ENCODE measurements at regions not wholly inside any gene's neighbourhood (a gene's known extent, or its start where the extent isn't known, plus 50 kb on each side); places are given as distances from the start of the nearest gene placed in this dataset.
A peak's percentile ranks its signal among the peaks of the same experiment; 100 is the strongest.

DNA sequence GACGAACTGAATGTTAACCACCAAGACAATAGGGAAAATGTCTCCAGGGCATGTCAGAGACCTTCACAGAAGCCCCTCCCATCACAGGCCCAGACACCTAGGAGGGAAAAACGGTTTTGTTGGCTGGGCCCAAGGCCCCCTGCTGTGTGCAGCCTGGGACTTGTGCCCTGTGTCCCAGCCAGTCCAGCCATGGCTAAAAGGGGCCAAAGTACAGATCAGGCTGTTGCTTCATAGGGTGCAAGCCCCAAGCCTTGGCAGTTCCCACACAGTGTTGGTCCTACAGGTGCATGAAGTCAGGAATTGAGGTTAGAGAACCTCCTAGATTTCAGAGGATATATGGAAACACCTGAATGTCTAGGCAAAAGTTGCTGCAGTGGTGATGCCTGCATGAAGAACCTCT is 428.7 kb downstream of the SUCLA2 start:
- no peak overlapping the region for H3K27ac Mint-ChIP-seq
- peaks cover 3% of the 10 kb centered on the region for H3K36me3 Mint-ChIP-seq (ENCODE audit: insufficient read depth)
- no peak overlapping the region for H3K4me3 Mint-ChIP-seq (ENCODE audit: low read depth)
- DNase-seq (ENCODE audit: low spot score, unreplicated experiment), result no peak
- TF ChIP-seq, protein P1, sequence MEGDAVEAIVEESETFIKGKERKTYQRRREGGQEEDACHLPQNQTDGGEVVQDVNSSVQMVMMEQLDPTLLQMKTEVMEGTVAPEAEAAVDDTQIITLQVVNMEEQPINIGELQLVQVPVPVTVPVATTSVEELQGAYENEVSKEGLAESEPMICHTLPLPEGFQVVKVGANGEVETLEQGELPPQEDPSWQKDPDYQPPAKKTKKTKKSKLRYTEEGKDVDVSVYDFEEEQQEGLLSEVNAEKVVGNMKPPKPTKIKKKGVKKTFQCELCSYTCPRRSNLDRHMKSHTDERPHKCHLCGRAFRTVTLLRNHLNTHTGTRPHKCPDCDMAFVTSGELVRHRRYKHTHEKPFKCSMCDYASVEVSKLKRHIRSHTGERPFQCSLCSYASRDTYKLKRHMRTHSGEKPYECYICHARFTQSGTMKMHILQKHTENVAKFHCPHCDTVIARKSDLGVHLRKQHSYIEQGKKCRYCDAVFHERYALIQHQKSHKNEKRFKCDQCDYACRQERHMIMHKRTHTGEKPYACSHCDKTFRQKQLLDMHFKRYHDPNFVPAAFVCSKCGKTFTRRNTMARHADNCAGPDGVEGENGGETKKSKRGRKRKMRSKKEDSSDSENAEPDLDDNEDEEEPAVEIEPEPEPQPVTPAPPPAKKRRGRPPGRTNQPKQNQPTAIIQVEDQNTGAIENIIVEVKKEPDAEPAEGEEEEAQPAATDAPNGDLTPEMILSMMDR (IDR thresholded peaks at IDR 0.05; ENCODE audit: unreplicated experiment), result no peak
- peaks cover 44% of the 10 kb centered on the region for H3K9me3 Mint-ChIP-seq (ENCODE audit: low read depth)
- H3K27me3 Mint-ChIP-seq, result no peaks in the 10 kb centered on the region
- H3K4me1 Mint-ChIP-seq (ENCODE audit: low read depth), result no peaks in the 10 kb centered on the region

DNA sequence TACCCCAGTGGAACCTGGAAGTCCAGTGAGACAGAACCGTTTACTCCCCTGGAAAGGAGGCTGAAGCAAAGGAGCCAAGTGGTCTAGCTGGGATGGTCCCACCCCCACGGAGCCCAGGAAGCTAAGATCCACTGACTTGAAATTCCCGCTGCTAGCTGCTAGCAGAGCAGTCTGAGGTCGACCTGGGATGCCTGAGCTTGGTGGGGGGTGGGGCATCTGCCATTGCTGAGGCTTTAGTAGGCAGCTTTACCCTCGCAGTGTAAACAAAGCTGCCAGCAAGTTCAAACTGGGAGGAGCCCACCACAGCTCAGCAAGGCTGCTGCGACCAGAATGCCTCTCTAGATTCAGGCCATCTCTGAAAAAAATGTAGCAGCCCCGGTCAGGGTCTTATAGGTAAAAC is 437.0 kb downstream of the SUCLA2 start:
- TF ChIP-seq, protein P1 (IDR thresholded peaks at IDR 0.05; ENCODE audit: unreplicated experiment), result no peak
- H3K27ac Mint-ChIP-seq, result no peak overlapping the region
- peaks cover 17% of the 10 kb centered on the region for H3K9me3 Mint-ChIP-seq (ENCODE audit: low read depth)
- H3K4me1 Mint-ChIP-seq (ENCODE audit: low read depth), result peaks cover 4% of the 10 kb centered on the region
- H3K27me3 Mint-ChIP-seq, result no peaks in the 10 kb centered on the region
- H3K4me3 Mint-ChIP-seq (ENCODE audit: low read depth), result no peak overlapping the region
- peak; percentile 13 for DNase-seq (ENCODE audit: low spot score, unreplicated experiment)
- no peaks in the 10 kb centered on the region for H3K36me3 Mint-ChIP-seq (ENCODE audit: insufficient read depth)

DNA sequence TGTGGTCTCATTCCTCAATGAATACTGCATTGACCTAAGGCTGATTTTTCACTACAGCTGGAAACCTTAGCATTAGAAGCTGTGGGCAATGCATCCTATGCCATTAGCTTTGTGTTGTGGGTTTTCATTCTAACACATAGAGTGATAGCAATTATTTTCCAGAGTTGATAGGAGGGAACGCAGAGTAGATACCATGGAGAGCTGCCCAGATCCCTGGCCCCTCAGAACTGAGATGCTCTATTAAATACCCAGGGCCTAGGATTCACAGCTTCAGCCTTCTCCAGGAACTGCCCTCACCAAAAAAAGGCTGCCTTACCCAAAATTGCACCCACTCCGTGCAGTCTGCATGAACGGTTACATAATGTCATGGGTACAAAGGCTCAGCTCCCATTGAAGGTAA is 444.4 kb downstream of the SUCLA2 start:
- TF ChIP-seq, protein P1 (IDR thresholded peaks at IDR 0.05; ENCODE audit: unreplicated experiment), result no peak
- peaks cover 3% of the 10 kb centered on the region for H3K4me1 Mint-ChIP-seq (ENCODE audit: low read depth)
- no peak overlapping the region for H3K27ac Mint-ChIP-seq
- no peak for DNase-seq (ENCODE audit: low spot score, unreplicated experiment)
- no peaks in the 10 kb centered on the region for H3K36me3 Mint-ChIP-seq (ENCODE audit: insufficient read depth)
- no peak overlapping the region for H3K4me3 Mint-ChIP-seq (ENCODE audit: low read depth)
- H3K27me3 Mint-ChIP-seq, result no peaks in the 10 kb centered on the region
- H3K9me3 Mint-ChIP-seq (ENCODE audit: low read depth), result no peaks in the 10 kb centered on the region

DNA sequence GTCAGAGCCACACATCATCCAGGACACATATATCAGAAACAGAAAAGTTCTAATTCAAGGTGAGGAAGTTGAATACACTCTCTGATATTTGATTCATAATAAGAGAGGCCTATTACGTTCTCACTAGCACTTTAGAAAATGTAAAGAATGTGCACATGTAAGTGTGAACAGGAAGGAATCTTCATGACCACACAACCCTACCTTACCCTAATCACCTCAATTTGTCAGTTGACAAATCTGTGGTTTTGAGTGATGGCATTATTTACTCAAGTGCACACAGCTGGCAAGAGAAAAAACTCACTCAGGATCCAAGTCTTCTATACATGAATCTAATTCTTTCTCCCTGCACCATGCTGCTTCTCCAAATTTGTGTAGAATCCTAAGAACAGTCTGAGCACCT is 445.8 kb downstream of the SUCLA2 start:
- Mint-ChIP-seq H3K27me3 (no peaks in the 10 kb centered on the region), H3K9me3 (ENCODE audit: low read depth) (no peaks in the 10 kb centered on the region), H3K27ac (no peak overlapping the region), H3K4me1 (ENCODE audit: low read depth) (peaks cover 3% of the 10 kb centered on the region), H3K36me3 (ENCODE audit: insufficient read depth) (no peaks in the 10 kb centered on the region), H3K4me3 (ENCODE audit: low read depth) (no peak overlapping the region)
- TF ChIP-seq, protein P1 (IDR thresholded peaks at IDR 0.05; ENCODE audit: unreplicated experiment), result no peak
- no peak for DNase-seq (ENCODE audit: low spot score, unreplicated experiment)

GRCh38 chr13:47553329-47553977 is 447.6 kb downstream of the SUCLA2 start:
- no peak overlapping the region for H3K27ac Mint-ChIP-seq

More at GRCh38 chr13:47553329-47553977, 447.6 kb downstream of the SUCLA2 start:
- Mint-ChIP-seq H3K9me3 (ENCODE audit: low read depth) (no peaks in the 10 kb centered on the region), H3K4me3 (ENCODE audit: low read depth) (no peak overlapping the region), H3K27me3 (no peaks in the 10 kb centered on the region), H3K36me3 (ENCODE audit: insufficient read depth) (no peaks in the 10 kb centered on the region), H3K4me1 (ENCODE audit: low read depth) (peaks cover 3% of the 10 kb centered on the region)
- TF ChIP-seq, protein P1 (IDR thresholded peaks at IDR 0.05; ENCODE audit: unreplicated experiment), result no peak
- DNase-seq (ENCODE audit: low spot score, unreplicated experiment), result no peak
